Left ventricle myocardium inferior (tissue), 1 donor: ENCODE measurements at regions not wholly inside any gene's neighbourhood (a gene's known extent, or its start where the extent isn't known, plus 50 kb on each side); places are given as distances from the start of the nearest gene placed in this dataset.

Experiments
- DNase-seq: peaks from one replicate; pipeline ENCODE4 v3.0.0-alpha.2; 2020
- H3K27ac ChIP-seq: fragments of 200-600 bp; replicated peaks from 2 replicates; pipeline ENCODE4 v1.8.0; 2021
- H3K27me3 ChIP-seq: fragments of 200-600 bp; 2 replicates; pipeline ENCODE4 v1.8.0; 2021; ENCODE audit warnings: low read depth
- H3K36me3 ChIP-seq: fragments of 200-600 bp; 2 replicates; pipeline ENCODE4 v1.8.0; 2021
- H3K4me1 ChIP-seq: fragments of 200-600 bp; 2 replicates; pipeline ENCODE4 v1.8.0; 2021
- H3K4me3 ChIP-seq: fragments of 200-600 bp; 2 replicates; pipeline ENCODE4 v1.8.0; 2021; ENCODE audit warnings: mild to moderate bottlenecking, moderate library complexity
- H3K9me3 ChIP-seq: fragments of 200-600 bp; replicated peaks from 2 replicates; pipeline ENCODE4 v1.8.0; 2021
- CTCF ChIP-seq: fragments of 200-600 bp; IDR thresholded peaks from 2 replicates; pipeline ENCODE4 v1.8.0; 2021; ENCODE audit warnings: antibody characterized with exemption, mild to moderate bottlenecking, borderline replicate concordance
- intact Hi-C: fragments of 100-400 bp; cut with micrococcal nuclease; formaldehyde crosslinking; loops from one replicate; pipeline ENCODE4 v1.11.0; 2022
- donor health status: DM: no; HTN: yes; CAD: no; lungs with severe emphysema.

- Histone ChIP-seq H3K4me1 (peaks cover 11% of the 10 kb centered on the region), H3K27ac (no peak overlapping the region), H3K36me3 (no peaks in the 10 kb centered on the region), H3K9me3 (peaks cover 12% of the 10 kb centered on the region), H3K4me3 (no peak overlapping the region), H3K27me3 (no peaks in the 10 kb centered on the region)
- no peak for TF ChIP-seq CTCF
- intact Hi-C loops, result no loop called here
- DNase-seq, result no peak
These were observed 95.7 kb upstream of the SOX5 start for GRCh38 chr12:24044941-24045703.

GRCh38 chr12:24042651-24043050 is 93.2 kb upstream of the SOX5 start:
- no peak for DNase-seq
- Histone ChIP-seq H3K4me1 (peaks cover 24% of the 10 kb centered on the region), H3K27me3 (no peaks in the 10 kb centered on the region), H3K36me3 (no peaks in the 10 kb centered on the region), H3K27ac (no peak overlapping the region), H3K4me3 (no peak overlapping the region), H3K9me3 (no peaks in the 10 kb centered on the region)
- intact Hi-C loops, result no loop called here
- no peak for TF ChIP-seq CTCF

GRCh38 chr12:24039113-24039525 is 89.6 kb upstream of the SOX5 start:
- Histone ChIP-seq H3K4me1 (peaks cover 13% of the 10 kb centered on the region), H3K36me3 (no peaks in the 10 kb centered on the region), H3K27me3 (no peaks in the 10 kb centered on the region), H3K27ac (no peak overlapping the region), H3K9me3 (no peaks in the 10 kb centered on the region), H3K4me3 (no peak overlapping the region)
- no peak for DNase-seq
- intact Hi-C loops, result no loop called here
- no peak for TF ChIP-seq CTCF

GRCh38 chr12:24038211-24038997 is 88.9 kb upstream of the SOX5 start:
- H3K27me3 ChIP-seq, result no peaks in the 10 kb centered on the region
- H3K27ac ChIP-seq, result no peak overlapping the region
- no peaks in the 10 kb centered on the region for H3K36me3 ChIP-seq
- H3K9me3 ChIP-seq, result no peaks in the 10 kb centered on the region
- no peak for DNase-seq
- TF ChIP-seq CTCF, result no peak
- H3K4me3 ChIP-seq, result no peak overlapping the region
- H3K4me1 ChIP-seq, result peaks cover 13% of the 10 kb centered on the region
- intact Hi-C loops, result no loop called here

- TF ChIP-seq CTCF, result no peak
- Histone ChIP-seq H3K4me3 (no peak overlapping the region), H3K9me3 (no peaks in the 10 kb centered on the region), H3K27me3 (no peaks in the 10 kb centered on the region), H3K27ac (no peak overlapping the region), H3K36me3 (no peaks in the 10 kb centered on the region), H3K4me1 (peaks cover 13% of the 10 kb centered on the region)
- DNase-seq, result no peak
- intact Hi-C loops, result no loop called here
These were observed 87.2 kb upstream of the SOX5 start for GRCh38 chr12:24036438-24037216.
